Stimulated activated CD4-positive, alpha-beta T cell treated with anti-CD3 and anti-CD28 coated beads, Interleukin-12 subunit alpha, Interleukin-12 subunit beta, amount 100 ng/mL, for 24 hours (primary cell): ENCODE measurements at regions not wholly inside any gene's neighbourhood (a gene's known extent, or its start where the extent isn't known, plus 50 kb on each side); places are given as distances from the start of the nearest gene placed in this dataset.

Experiments used
- DNase-seq, 2 experiments: peaks; one replicate each; pipeline ENCODE4 v3.0.0-alpha.2; 2020; ENCODE audit warnings: low read depth in 2 of 2

DNA sequence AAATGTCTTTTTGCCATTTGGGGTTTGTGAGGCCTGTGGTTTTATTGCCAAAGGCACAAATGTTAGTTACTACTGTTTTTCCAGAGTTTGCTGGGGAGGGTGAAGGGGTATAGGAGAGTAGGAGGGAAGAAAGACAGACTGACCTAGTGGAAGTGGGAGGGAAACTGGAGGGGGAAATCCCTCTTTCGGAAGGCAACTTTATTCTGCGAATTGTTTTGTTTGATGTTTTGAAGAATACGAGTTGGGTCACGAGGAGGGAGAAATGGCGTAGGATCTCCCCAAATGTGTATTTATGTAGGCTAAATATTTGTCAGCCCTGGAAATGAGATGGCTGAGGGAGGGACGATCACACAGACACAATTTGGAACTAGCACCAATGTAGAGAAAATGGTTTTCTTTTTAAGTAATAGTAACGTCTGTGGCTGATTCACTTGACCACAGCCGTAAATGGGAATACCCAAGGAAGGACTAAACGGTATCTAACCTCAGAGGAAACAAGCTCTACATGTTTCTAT is 172.3 kb downstream of the ICOS start:
- DNase-seq, result peak in 1 of 2 experiments; percentile 29

DNA sequence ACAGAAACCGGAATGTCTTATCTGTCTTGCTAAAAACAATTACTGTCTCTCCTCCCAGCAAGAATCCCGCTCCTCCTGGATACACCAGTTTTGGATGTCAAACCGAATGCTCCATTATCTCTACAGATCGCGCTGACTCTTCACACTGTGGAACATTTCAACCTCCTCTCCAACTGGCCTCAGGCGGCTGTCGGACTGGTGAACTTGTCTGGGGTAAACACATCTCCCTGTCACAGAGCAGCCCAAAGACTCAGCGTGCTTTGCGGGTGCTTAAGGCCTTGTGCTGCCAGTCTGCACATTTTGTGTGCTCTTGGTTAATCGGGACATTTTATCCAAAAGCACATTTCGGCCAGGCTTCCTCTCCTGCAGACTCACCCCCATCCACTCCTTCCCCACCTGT is 173.1 kb downstream of the ICOS start:
- DNase-seq, result no peak

DNA sequence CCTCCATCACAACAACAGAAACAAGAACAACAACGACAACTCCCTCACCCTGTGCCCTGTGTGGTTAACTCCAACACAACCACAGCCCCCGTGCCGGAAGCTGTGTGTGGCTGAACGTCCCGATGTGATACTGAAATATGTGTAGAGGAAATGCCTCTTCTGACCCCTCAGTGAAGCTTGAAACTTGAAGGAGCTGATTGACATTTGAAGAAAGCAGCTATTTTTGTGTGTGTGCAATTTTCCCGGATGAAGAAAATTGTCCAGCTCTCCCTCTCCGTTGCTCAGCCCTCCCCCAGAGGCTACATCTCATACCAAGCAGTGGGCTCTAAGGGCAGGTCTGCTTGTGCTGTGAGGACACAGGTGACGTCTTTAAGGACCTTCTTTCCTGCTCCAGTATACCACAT is 173.8 kb downstream of the ICOS start:
- DNase-seq, result peak; percentile 28 to 67

DNA sequence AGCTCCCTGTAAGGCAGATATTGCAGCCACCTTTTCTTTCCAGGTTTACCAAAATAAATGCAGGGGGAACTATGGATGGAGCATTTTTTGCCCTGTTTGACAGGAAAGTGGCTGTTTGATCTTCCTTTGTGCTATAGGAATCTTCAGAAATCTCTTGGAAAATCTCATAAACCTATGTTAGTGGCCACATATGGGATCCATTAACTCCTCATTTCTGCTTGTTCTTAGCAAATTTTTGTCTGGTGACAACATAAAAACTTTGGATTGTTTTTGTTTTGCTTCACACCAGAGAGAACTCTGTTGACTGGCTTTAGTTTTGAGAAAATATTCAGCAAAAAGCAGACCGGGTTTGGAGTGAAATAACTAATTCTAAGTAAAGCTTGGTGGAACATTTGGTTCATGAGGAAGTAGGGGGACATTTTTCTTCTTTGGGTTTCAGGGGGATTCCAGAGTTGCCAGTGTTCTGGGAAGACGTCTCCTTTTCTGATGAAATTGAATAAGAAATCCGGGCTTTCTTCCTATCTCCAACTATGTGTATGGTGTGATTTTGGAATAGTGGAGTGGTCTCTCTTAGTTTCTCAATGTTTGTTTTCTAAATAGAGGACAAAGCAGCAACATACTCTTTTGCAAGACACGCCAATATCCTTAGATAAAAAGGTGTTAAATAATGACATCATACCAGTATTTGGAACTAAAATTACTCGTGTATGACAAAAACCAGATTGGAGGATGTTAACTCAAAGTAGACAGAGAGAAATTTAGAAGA is 174.4 kb downstream of the ICOS start:
- DNase-seq, result no peak

DNA sequence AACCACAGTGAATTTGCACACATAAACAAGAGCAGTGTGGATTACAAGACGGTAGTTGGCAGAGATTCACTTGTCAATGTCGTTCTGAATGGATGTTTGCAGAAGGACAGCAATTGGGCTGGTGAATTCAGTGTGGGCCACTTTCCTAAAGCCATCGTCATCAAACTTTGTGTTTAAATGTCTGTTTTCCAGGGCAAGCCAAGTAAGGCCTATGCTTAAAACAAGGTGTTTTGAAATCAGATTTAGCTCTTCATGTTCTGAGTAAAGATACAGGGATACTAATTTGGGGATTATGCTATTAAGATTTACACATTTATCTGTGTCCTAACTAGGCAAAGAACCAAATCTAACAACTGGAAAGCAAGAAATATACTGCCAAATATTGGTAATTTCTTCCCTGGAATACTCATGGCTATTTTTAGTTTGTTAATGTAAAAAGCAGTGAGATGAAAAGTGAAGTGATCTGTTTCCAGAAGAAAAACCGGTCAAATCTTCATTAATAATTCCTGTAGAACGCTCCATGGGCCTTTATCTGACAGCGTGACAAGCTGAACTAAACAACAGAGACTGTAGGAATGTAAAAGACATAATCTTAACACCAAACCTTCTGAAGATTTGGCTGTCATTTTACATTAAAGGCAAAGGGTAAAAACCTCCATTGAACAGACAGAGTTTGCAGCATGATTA is 175.7 kb downstream of the ICOS start:
- DNase-seq, result no peak

DNA sequence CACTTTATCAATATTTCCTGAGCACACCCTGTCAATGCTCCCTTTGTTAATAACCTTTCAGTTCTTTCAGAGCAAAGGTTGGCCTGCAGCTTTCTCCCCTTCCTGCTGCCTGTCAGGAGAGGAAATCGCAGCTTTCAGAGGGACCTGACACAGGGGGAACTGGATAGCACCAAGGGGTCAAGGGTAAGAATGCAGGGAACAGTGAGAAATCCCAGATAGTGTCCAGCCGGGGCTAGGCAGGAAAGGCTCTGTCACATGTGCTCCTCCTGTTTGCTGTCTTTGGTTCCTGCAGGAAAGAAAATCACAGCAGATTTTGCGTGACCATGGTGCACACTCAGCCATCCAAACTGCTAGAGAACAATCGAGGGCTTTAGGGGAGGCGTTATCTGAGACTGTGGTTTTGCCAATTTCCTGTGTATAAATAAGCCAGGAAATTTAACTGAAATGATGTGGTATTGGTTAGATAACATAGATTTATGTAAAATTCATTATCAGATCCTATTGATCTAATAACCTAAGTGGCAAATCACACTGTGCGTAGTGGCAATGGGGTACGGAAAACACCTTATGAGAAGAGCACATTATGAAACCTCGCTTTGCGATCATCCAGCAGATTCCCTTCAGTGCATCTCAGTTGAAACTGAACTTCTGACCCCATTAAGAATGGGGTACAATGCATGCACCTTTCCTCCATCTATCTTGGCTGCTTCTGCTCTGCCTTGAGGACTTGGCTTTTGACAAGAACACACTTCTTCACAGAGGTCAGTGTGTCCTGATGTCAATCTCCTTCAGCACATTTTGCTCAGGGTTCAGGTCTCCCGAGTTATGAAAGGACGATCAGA is 178.0 kb downstream of the ICOS start:
- no peak for DNase-seq

DNA sequence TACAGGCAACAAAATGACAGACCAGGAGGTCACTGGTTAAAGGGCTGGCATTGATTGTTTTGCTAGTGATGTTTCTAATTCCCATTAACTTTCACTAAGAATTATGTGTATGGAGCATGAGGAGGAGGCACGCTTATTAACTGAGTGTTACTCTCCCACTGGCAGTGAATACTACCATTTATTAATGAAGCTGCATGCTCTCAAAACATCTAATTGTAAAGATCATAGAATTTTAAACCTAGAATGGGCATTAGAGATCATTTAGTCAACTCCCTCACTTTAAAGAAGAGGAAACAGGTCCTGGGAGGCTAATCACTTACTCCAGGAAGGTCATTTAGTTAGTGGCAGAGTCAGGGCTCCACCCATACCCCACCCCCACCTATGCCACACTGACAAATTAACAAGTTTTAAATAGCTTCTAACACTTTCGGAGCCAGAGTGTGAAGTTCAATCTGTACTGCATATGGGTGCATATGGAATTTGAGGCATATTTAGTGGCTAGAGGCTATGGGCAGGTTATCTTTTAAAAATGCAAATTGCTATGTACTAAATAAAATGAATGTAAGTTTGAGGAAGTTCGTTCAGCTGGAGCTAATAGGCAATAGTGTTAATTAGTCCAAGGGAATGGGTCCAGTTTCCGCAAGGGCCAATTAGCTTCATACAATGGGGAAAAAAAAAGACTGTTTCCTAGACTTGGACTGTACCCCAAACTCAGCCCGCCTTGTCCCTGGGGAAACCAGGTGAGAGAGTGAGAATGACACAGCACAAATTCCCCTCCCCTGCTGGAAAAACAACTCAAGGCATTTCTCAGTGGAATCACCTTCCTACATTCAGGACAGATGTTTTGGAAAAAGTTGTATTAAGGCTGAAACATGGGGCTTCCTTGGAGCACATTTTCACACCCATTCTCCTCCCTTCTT is 178.8 kb downstream of the ICOS start:
- DNase-seq, result no peak

DNA sequence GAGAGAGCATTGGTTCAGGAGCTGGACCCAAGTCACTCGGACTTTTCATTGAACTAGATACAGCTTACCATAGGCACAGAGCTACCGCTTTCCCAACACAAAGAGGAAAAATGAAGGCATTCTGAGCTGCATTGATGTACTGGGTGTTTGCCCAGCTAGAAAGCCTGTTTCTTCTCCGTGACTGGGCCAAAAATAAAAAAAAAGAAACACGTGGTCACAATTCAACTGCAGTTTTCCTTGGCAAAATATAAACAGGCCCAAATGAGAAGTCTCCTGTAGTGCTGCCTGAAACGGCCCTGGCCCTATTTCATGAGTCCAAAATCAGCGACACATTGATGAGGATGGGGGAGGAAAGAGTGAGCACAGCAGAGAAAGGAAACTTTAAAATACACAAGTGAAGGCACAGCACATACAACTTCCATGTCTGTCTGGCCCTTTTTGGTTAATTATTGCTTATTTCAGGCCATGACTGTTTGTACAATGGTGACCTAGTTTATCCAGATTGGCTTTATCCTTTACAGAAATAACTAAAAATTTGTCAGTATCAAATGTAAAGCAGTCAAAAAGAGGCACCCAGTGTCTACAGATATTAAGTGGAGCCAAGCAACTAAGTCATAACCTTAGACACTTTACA is 179.7 kb downstream of the ICOS start:
- no peak for DNase-seq

DNA sequence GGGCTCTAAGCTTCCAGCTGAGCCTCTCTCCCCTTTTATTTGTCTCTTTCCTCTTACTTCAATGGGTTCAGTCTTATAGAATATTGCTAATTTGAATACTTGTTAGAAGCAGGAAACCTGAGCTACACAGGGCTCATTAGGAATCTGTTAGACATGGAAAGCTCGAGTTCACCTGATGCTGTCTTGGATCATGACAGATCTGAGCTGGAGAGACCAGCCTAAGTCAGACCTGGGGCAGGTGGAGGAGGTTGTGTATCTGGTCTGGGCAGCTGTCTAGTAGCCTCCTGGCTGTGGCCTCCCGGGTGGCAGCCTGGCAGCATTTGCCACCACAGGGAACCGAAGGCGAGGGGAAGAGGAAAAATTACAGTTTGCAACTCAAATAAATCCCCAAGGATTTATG is 185.9 kb downstream of the ICOS start:
- no peak for DNase-seq

DNA sequence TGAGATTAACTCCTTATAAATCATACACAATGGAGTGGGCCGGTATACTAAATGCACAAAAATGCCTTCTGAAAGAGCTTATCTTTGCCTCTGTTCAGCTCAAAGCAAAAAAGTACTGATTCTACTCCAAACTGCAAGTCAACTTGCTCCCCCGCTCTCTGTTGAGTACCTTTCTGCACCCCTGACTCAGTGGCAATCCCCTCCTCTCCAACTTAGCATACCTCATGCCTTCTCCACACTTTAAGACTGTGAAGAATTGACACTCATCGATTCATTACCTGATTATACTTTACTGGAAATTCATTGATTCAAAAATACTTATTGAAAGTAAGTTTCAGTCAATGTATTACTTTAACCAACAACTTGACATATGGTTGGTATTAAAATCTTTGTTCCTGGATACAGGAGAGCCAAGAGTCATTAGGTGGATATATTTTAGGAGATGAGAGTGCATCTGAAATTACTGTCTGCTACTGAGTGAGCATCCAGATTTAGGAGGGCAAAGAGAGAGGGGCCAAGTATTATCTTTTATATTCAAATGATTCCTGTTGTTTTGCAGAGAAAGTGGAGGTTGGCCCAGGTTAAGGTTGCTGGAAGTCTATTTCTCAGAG is 187.7 kb downstream of the ICOS start:
- no peak for DNase-seq

DNA sequence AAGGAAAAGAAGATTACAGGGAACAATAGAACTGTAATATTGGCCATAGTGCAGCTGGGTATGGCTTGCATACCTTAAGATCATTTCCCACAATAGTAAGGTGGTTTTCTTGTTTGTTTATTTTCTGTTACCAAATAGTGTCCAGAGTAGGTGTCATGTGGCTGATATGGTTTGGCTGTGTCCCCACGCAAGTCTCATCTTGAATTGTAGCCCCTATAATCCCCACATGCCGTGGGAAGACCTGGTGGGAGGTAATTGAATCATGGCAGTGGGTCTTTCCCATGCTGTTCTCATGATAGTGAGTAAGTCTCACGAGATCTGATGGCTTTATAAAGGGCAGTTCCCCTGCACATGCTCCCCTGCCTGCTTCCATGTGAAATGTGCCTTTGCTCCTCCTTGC is 190.1 kb downstream of the ICOS start:
- no peak for DNase-seq

DNA sequence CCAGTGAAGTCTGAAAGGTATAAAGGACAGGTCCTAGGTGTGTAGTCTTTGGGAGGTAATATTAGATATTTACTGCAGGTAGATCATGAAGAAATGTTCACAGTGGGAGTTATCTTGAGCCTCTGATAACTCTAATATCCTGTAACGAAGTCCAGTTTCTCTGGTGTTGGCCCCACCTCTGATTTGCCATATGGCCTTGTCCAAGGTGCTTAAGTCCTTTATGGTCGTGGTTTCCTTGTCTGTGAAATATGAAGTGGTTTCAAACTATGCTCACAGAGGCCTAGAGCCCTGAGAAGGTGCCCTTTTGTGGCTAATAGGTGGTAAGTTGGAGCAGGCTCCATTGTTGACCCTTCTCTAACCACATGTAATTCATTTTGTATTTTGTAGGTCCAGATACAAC is 190.7 kb downstream of the ICOS start:
- no peak for DNase-seq

DNA sequence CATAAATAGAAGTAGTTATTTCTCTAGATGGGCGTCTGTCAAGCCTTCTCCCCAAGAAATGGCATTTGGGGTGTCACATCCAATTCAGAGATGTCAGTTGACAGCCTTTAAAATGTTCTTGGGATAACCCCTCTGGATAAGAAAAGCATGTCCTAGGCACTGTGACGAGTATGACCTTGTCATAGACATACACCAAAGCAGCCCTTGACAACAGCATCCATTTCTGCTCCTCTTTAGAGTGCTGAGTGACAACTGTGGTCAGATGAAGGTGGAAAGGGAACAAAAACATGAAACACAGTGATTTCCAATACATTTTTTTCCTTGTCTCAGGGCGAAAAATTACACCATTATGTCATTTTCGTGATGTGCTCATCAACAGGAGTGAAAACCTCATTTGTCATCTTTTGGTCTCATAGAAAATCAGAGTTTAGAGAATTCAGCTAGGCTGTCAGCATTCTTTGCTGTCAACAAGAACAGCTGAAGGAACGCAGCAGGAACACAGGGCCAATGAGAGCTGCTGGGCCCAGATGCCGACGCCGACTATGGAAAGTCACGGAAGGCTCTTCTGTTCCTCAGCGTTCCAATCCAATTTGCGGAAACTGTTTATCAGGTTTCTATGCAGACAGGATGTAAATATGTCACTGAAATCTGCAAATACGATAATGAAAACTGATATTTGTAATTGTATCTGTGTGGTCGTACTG is 193.2 kb downstream of the ICOS start:
- DNase-seq, result no peak

DNA sequence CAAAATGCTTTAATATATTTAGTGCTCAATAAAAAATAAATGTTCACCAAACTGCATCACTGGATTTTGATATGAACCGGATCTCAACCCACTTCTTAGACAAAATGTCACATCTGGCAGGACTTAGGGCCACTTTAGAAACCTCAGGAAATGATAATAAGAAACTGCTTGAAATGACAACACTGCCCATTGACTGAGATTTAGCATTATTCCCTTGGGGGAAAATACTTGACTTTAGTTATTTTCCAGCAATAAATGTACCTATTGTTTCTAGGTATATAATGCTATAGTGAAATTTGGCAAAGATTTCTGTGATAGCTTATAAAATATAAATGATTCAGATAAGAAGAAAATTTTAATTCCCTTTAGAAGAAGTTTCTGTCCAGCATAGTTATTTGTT is 195.1 kb downstream of the ICOS start:
- DNase-seq, result no peak

DNA sequence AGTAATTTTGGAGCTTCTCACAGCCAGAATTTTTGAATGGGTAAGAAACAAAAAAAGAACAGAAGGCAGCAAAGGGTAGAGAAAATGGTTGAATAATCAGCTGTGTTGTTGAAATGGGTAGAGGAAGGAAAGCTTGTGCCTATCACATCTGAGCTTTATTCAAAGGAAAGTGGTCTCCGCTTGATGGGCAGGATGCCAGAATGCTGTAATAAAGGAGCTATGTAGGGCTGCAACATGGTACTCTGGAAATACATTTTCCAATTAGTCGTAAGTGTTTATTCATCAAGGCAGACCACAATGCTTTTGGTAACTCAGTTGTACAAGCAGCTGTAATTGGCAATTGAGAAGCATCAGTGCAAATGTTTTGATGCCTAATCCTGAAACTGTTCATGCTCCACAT is 196.9 kb downstream of the ICOS start:
- no peak for DNase-seq

DNA sequence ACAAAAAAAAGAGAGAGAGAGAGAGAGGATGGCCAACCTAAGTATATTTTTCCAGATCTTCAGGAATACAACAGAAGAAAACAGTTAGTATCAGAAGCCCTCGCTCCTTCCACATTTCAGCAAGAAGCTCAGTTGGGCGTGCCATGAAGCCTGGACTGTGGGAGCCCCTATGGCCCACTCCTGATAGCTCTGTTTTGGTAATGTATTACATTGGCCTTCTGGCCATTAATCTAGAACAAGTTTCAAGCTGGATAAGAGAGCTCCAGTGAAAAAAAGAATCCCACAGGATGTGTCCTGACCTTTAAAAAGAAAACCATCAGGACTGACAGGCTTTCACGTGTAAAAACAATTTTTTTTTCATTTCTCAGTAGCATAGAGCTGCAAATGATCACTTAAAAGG is 197.9 kb downstream of the ICOS start:
- no peak for DNase-seq

DNA sequence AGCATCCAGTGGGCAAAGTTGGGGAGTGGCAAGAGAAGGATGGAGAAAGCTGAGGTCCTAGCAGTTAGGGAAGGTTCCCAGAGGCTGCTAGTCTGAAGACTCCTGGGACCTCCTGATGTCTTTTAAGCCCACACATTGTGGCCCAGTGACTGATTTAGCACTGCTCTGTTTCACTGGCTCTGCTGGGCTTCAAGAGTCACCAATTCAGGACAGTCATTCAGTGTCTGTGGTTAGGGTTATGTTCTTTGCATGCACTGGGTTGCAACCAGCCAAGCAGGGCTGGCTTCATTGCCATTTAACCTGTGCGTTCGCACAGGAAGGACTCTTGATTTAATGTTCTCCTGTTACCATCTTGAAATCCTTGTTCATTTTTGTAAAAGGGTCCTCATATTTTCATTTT is 199.2 kb downstream of the ICOS start:
- DNase-seq, result no peak

DNA sequence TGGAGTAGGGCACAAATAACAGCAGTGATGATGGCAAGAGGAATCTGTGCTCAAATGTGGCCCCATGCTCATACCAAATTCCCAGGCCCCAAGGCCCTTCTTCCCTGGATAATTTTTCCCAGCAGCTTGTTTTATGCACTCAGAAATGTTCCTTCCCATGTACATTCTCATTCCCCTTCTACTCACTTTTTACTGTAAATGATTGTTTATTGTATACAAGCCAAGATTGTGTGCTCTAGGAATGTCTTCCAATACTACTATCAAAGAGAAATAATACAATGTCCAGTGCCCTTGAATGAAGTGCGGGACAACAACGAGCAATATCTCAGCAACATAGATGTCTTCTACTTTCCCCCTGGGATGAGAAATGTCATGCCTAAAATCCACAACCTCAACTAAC is 201.6 kb downstream of the ICOS start:
- DNase-seq, result no peak

DNA sequence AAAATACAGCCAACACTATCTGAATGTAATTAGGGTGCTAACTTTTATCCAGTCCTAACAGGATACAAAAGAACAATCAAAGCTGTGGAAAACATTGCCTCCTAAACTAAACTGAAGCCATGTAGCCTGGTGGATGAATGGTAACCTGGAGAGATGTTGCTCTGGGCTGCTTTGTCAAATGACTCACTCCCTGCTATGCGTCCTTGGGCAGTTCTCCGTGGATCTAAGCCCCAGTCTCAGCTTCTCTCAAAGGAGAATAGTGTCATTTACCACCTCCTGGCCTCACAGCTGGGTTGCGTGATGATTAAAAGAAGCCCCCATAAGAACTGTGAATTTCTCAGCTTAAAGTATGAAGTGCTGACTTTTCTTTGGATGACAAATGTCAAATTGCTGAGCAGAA is 203.7 kb downstream of the ICOS start:
- no peak for DNase-seq
